ENCODE measurements at regions not wholly inside any gene's neighbourhood (a gene's known extent, or its start where the extent isn't known, plus 50 kb on each side); places are given as distances from the start of the nearest gene placed in this dataset.
"Not testable (repeated sequence)": the region's sequence is repeated elsewhere in the genome, so short reads cannot be mapped to it uniquely, and the experiment has no call there.

DNA sequence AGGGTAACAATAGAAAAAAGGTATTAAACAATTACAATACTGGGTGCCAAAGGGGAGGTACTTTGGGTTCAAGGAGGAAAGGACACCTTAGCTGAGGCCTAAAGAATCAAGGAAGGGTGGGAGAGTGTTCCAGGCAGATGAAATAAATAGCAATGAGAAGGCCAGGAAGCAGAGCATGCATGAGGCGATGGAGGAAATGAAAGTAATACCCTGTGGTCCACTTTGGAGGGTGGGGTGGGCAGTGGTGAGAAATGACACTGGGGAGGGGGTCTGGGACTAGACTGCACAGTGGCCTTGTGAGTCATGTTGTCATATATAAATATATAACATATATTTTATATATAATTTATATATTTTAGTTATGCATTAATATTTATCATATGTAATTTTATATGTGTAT lies 55.9 kb downstream of the BHLHE40 start:
- no peak for ATAC-seq

DNA sequence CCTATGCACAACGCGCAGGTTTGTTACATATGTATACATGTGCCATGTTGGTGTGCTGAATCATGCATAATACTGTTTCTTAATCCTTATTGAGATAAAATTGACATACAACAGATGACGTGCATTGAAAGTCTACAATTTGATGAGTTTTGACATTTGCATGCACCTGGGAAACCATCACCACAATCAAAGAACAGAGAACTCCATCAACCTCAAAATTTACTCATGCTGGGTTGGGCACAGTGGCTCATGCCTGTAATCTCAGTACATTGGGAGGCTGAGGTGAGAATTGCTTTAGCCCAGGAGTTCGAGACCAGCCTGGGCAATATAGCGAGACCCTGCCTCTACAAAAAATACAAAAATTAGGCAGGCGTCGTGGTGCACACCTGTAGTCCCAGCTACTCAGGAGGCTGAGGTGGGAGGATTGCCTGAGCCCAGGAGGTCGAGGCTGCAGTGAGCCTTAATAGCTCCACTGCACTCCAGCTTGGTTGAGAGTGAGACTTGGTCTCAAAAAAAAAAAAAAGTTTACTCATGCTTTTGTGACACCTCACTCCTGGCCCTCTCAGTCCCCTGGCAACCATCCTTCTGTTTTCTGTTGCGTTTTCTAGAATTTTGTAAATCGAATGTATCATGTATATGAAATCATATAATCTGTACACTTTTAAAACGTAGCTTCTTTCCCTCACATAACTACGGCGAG lies 56.6 kb downstream of the BHLHE40 start:
- no peak for ATAC-seq

DNA sequence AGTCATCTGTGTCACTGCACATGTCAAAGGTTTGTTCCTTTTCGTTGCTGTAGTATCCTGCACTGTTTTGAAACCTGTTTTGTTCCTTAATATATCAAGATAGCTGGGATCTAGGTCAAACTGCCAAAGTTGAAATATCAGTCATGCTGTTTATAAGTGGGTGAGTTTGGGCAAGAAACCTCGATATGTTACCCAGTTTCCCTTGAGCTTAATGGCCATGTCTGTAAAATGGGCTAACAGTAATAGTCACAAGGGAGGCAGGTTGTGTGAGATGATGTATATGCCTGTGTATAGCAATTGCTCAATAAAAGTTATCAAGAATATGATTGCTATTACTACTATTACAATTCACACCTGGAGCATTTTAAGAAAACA lies 57.1 kb downstream of the BHLHE40 start:
- no peak for ATAC-seq

DNA sequence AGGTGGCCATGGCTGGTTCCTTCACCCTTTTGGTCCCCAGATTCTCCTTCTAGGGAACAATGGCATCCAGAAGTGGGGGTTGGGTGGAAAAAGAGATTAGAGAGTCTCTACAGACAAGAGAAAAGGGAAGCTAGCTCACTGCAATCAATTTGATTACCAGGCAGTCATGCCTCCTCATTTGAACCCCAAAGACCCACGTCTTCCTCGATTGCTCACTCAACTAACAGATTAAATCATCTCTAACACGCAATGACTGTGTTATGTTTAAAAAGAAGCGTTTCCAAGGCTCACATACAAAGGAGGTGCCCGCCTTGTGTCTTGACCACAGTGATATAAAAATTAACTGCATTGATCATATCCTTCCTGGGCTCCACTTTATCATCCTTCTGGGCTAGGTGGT lies 57.6 kb downstream of the BHLHE40 start:
- ATAC-seq: no peak

DNA sequence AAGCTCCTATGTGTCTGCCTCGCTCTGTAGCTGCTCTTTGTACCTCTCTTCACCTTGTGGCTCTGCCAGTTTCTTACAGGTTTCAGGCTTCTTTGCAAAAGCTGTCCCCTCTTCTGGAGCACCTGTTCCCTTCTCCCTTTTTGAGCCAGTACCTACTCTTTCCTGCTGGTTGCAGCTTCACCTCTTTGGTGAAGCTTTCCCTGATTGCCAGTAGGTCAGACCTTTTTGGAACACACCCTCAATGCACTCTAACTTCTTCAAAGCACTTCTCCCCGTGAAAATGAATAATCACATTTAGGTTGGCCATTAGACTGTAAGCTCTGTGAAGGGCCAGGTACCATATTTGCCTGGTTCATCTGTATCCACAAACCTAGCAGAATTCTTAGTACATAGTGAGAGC lies 60.3 kb downstream of the BHLHE40 start:
- no peak for ATAC-seq

DNA sequence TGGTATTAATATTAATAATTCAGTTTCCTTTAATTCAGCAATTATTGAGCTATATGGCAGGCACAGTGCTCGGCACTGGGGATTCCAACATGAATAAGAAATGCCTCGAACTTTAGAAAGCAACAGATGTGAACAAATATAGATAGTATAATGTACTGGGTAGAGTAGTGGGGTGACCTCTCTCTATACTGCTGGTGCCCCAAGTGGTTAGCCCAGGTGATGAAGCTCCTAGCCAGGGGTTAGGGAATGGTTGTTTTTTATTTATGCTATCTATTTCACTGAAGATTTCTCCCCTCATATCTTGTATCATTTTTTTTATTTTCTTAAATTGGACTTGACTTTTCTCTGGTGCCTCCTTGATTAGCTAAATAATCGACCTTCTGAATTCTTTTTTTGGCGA lies 62.1 kb downstream of the BHLHE40 start:
- ATAC-seq: no peak

DNA sequence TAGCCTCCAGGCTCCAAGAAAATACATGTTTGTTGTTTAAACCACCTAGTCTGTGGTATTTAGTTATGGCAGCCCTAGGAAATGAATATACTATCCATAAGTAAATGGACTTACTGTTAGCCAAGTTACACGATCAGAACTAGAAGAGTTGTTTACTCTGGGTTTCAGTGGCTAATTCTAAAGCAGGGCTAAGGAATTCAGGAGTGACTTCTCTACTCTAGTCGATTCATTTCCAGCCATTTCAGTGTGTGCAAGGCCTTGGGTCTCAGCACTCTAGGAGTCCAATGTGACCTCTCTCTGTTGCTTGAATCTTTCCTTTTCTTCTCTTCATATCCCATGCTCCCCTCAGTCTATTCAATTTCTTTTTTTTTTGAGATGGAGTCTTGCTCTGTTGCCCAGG lies 66.7 kb downstream of the BHLHE40 start:
- no peak for ATAC-seq

DNA sequence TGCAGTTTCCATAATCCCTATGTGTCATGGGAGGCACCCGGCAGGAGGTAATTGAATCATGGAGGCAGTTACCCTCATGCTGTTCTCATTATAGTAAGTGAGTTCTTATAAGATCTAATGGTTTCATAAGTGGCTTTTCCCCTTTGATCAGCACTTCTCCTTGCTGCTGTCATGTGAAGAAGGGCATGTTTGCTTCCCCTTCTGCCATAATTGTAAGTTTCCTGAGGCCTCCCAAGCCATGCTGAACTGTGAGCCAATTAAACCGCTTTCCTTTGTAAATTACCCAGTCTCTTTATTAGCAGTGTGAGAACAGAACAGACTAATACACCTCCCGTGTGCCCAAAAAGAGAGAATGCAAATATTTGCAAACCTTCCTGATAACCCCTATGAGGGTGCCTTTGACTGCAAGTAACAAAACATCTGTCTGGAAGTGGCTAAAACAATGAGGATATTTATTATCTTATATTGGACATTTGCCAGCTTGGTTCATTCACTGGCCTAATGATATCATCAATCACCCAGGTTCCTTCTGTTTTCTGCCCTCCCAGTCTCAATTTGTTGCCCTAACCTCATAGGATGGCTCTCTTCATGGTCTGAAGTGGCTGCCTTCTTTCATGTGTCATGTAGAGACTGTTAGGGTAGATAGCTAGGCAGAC lies 68.7 kb downstream of the BHLHE40 start:
- no peak for ATAC-seq

DNA sequence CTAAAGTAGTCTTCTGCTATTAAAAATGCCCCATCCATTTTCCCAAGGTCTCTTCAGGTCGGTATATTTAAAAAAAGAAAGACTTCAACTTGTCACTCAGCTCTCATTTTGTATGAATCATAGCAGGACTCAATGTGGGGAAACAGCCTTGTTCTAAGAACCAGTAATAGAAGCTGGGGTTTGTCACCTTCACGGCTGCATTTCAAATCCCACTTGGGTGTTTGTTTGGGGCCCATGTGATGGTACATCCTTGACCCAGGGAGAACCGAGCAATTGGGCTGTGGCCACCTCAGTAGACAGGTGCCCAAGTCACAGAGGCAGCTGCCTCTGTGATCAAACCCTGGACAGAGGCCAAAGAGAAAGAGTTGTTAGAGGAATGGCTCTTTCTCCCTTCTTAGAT lies 70.3 kb upstream of the ARL8B start:
- no peak for ATAC-seq

DNA sequence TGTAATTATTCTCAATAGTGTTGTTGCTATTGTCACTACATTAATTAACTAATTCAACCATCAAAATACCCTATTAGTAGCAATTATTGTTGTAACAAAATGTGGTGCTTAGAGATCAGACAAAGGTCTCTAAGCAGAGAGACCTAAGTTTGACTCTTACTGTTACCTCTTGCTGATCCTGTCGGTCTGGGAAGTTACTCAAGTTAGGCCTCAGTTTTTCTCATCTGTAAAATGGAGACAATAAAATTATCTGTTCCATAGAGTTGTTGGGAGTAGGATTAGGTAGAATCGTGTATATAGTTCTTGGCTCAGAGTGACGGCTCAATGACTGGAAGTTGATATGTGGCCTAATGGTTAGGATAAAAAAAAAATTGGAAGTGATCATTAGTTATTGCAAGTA lies 69.8 kb upstream of the ARL8B start:
- ATAC-seq: no peak

DNA sequence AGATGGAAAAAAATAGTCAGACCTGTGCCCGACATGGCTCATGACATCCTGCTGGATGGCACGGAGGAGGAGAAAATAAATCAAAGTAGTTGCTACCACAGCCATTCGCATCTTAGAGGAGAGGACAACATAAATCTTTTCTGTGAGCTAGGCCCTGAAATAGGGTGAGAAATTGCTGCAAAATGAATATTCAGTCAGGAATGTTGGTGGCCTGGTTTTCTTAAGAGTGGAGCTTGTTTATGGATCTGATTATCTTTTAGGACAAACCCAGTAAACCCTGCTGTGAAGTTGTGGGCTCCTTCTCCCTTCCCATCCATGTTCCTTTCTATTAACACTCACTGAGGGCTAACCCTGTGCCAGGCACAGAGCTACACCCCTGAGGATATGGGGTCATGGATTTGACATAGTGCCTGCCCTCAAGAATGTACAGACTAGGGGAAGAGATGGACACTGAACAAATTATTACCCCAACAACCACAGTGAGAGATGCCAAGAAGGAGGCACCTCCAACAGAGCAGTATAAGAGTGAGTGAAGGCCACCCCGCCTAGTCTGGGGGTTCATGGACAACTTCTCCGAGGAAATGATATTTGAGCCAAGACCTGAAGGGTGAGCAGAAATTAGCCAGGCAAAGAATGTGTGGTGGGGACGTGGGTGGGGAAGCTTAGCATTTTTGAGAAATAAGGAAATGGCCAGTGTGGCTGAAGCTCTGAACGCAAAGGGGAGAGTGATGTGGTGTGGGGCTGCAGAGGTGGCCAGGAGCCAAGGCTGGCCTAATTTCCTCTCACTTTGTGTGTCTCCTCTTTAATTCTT lies 68.9 kb upstream of the ARL8B start:
- ATAC-seq: no peak

DNA sequence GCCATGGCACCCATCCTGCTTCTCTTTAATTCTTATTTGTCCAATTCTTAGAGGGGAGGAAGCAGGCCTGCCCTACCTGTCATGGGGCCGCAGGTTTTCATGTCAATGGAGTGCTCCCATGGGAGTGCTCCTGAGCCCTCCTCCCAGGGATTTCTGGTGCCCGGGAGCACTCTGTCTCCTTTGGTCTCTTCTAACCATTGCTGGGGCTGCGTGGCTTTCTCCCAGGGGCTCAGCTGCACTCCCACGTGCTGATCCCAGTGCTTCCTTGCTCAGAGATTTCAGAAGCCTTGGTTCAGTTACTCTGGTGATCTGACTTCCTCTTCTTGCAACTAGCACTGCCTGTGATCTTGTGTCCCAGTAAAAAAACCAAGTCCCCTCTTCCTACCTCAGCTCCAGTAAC lies 68.0 kb upstream of the ARL8B start:
- ATAC-seq: no peak

DNA sequence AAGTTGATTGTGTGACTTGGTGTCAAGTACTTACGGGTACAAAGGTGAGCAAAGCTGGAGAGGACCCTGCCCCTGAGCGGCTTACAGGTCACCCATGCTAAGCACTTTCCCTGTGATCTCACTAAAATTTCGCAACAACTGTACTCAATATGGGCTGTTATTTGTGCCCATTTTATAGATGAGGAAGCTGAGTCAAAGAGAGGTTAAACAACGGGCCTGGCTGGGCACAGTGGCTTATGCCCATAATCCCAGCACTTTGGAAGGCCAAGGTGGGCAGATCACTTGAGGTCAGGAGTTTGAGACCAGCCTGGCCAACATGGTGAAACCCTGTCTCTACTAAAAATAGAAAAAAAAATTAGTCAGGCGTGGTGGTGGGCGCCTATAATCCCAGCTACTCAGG lies 67.5 kb upstream of the ARL8B start:
- not testable (repeated sequence) for ATAC-seq

DNA sequence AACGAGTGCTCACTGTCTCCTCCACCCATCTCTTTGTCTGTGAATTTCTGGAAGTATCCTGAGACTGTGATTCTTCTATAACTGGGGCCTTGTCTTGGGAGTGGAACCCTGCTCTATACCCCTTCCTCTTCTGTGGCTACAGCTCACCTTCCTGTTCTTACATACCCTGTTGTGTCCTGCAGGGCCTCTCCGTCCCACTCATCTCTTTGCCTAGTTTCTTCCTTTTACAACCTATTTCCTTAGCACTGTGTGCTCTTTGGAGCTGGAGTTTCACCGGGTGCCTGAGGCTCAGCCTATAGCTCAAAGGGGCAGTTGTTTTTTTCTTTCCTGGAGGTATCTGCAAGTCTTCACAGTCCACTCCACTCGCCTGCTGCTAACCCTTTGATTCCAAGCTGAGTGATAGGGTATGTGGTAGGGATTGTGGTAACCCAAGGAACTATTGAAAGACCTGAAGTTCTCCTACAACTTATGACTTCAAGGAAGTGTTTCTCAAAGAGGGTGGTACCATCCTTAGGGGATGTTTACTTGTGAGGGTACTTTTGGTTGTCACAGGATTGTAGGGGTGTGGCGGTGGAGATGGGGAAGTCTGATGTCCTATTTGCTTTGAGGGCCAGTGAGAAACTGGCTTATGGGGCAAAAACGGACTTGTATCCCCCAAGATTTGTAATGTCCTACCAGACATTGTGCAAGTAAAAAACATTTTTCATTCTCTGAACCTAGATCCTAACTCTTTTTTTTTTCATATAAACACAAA lies 66.6 kb upstream of the ARL8B start:
- no peak for ATAC-seq

DNA sequence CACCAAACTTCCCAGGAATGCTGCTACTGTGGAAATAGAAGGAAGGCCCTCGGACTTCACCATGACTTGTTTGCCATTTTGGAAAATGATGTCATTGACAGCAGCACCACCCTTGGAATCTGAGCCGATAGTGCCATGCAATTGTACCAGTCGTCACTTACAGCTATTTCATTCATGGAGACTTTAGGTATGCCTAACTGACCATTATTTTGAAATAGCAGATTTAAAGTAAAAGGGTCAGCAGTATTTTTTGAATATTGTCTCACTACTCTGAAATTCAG lies 66.0 kb upstream of the ARL8B start:
- no peak for ATAC-seq

DNA sequence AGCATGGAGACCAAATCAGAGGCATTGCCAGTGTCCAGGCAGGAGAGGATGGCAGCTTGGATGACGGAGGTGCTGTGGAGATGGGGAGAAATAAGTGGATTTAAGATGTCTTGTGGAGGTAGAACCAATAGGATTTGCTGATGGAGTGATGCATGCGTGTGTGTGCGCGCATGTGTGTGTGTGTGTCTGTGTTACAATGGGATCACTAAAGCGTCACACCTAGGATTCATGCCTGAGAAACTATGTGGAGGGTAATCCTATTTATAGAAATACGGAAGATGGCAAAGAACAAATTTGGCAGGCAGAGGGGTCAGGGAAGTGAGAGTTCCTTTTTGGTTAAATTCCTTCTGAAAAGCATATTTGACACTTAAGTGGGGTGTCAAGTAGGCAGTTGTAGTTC lies 64.8 kb upstream of the ARL8B start:
- no peak for ATAC-seq

DNA sequence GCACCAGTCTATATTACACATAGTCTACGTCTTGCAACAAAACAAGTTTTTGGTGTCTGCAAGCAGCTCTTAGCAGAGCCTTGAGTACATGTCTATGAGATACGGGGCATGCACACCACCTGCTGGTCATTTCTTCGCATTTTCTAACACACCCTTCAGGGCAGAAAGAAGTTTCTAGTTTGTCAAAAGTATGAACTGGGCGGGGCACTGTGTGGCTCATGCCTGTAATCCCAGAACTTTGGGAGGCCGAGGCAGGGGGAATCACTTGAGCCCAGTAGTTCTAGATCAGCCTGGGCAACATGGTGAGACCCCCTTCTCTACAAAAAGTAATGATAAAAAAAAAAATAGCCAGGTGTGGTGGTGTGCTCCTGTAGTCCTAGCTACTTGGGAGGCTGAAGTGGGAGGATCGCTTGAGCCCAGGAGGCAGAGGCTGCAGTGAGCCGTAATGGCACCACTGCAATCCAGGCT lies 64.2 kb upstream of the ARL8B start:
- peak; percentile 96 for ATAC-seq

DNA sequence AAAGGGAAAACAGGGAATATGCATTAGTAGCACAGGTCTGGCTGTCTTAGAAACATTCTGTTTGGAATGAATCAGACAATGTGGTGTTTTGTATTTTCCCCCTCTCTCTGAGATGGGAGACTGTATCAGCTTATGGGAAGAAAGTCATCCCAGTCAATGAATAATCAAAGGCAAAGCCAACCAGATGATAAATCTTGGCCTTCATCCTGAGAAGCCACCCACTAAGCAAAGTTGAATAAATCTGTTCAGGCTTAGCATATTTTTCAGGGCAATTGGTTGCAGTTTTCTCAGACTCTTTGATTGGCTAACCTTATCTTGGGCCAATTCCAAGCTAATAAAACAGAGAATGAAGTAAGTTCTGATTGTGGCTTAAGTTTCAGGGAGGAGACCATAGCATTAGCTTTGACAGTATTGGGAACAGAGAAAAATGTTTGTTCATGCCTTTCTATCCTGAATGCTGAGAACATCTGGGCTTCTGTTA lies 63.6 kb upstream of the ARL8B start:
- peak; percentile 26 for ATAC-seq

DNA sequence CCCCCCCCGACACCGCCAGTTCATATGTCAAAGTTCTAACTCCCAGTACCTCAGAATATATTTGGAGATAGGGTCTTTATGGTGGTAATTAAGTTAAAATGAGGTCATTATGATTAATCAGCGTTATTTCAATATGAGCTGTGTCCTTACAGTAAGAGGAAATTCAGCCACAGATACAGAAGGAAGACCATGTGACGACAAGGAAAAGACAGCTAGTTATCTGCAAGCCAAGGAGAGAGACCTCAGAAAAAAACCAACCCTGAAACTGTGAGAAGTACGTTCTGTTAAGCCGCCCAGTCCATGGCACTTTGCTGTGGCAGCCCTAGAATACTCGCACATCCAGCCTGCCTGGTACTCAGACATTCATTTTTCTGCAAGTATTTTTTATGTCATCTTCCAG lies 62.3 kb upstream of the ARL8B start:
- ATAC-seq: no peak

DNA sequence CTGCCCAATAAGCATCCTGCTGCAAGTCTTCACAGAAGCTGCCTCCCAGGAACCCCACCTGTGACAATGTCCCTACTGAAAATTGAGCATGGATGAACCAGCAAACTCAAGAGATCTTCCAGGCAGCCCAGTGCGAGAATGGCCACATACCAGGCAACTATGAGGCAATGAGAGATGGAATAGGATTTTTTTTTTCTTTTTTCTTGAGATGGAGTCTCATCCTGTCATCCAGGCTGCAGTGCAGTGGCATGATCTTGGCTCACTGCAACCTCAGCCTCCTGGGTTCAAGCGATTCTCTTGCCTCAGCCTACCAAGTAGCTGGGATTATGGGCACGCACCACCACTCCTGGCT lies 60.9 kb upstream of the ARL8B start:
- ATAC-seq: no peak

DNA sequence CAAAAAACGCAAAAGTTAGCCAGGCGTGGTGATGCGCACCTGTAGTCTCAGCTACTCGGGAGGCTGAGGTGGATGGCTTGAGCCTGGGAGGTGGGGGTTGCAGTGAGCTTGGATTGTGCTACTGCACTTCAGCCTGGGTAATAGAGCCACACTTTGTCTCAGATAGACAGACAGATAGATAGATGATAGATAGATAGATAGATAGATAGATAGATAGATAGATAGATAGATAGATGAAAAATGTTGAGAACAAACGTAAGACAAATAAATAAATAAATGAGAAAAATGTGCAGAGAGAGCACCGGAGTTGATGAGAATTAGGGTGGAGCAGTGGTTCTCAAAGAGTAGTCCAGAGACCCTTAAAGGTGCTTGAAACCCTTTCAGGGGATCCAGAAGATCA lies 58.4 kb upstream of the ARL8B start:
- no peak for ATAC-seq

DNA sequence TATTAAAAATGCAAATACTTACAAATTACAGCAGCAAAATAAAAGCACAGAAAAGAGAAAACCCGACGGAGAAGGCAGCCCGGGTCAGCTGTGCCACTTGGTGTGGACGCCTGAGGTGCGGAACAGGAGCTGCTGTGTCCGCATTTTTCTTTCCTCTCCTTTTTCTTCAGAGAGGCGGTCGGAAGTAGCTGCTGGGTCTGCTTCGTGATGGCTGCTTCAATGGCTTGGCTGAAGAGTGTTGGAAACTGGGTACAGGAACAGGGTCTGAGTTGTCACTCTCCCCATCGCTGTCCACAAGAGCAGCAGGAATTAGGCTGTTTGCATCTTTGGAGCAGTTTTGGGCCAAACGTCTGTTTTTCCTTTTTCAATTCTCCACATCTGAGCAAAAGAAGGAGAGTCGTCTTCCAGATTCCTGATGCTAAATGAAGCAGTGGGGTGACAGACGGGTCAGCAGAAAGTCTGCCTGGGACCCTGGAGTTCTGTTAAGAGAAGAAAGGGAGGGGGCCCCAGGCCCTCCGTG lies 53.5 kb upstream of the ARL8B start:
- ATAC-seq: no peak

DNA sequence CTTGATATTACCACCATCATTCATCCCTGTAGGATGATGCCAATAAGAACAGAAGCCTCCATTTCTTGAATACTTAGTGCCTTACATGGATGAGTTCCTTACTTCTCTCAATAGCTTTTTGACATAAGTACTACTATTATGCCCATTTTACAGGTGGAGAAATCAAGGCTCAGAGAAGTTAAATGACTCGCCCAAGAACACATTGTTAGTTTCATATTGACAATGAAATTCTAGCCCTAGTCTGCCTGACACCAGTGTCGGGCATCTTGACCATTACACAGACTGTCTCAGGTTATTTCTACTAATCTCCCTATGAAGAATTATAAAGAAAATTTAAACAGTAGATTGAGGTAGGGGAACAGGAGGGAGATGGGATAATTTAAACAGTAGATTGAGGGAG lies 52.5 kb upstream of the ARL8B start:
- ATAC-seq: no peak
